Nephron (organoid): ENCODE measurements at regions not wholly inside any gene's neighbourhood (a gene's known extent, or its start where the extent isn't known, plus 50 kb on each side); places are given as distances from the start of the nearest gene placed in this dataset.

ENCODE experiments used
- H3K27ac Mint-ChIP-seq, 3 experiments: 2 replicates each; pipeline ENCODE4 v1.8.0; 2020; ENCODE audit warnings: mixed read lengths in 3 of 3, mild to moderate bottlenecking in 2 of 3, moderate library complexity in 1 of 3
- H3K27me3 Mint-ChIP-seq: 2 replicates; pipeline ENCODE4 v1.8.0; 2021; ENCODE audit warnings: low read depth, mild to moderate bottlenecking, moderate library complexity, mixed read lengths
- H3K36me3 Mint-ChIP-seq: 2 replicates; pipeline ENCODE4 v1.8.0; 2020; ENCODE audit warnings: low read depth, mixed read lengths
- H3K4me1 Mint-ChIP-seq: 2 replicates; pipeline ENCODE4 v1.8.0; 2020; ENCODE audit warnings: mixed read lengths
- H3K4me3 Mint-ChIP-seq, 3 experiments: 2 replicates each; pipeline ENCODE4 v1.8.0; 2020; ENCODE audit warnings: mild to moderate bottlenecking in 3 of 3, mixed read lengths in 3 of 3, moderate library complexity in 2 of 3
- H3K9me3 Mint-ChIP-seq: 2 replicates; pipeline ENCODE4 v1.8.0; 2020; ENCODE audit warnings: mixed read lengths
- TF ChIP-seq, protein P1 (sequence below), 3 experiments: fragments of 200-600 bp; sonication (generic); IDR thresholded peaks; one replicate each; pipeline ENCODE4 v1.5.0; 2021; ENCODE audit warnings: antibody characterized with exemption in 3 of 3; ENCODE audit not compliant: unreplicated experiment in 3 of 3

- H3K9me3 Mint-ChIP-seq = peaks cover 3% of the 10 kb centered on the region
- H3K4me3 Mint-ChIP-seq = no peak overlapping the region
- H3K36me3 Mint-ChIP-seq = no peaks in the 10 kb centered on the region
- H3K4me1 Mint-ChIP-seq = peaks cover 7% of the 10 kb centered on the region
- H3K27me3 Mint-ChIP-seq = no peaks in the 10 kb centered on the region
- H3K27ac Mint-ChIP-seq = no peak overlapping the region
- TF ChIP-seq, protein P1, sequence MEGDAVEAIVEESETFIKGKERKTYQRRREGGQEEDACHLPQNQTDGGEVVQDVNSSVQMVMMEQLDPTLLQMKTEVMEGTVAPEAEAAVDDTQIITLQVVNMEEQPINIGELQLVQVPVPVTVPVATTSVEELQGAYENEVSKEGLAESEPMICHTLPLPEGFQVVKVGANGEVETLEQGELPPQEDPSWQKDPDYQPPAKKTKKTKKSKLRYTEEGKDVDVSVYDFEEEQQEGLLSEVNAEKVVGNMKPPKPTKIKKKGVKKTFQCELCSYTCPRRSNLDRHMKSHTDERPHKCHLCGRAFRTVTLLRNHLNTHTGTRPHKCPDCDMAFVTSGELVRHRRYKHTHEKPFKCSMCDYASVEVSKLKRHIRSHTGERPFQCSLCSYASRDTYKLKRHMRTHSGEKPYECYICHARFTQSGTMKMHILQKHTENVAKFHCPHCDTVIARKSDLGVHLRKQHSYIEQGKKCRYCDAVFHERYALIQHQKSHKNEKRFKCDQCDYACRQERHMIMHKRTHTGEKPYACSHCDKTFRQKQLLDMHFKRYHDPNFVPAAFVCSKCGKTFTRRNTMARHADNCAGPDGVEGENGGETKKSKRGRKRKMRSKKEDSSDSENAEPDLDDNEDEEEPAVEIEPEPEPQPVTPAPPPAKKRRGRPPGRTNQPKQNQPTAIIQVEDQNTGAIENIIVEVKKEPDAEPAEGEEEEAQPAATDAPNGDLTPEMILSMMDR (IDR thresholded peaks at IDR 0.05; ENCODE audit: unreplicated experiment in 3 of 3) = no peak
Measured at GRCh38 chr1:230542054-230542453, 100.2 kb upstream of the COG2 start.

- TF ChIP-seq, protein P1 (IDR thresholded peaks at IDR 0.05; ENCODE audit: unreplicated experiment in 3 of 3) = no peak
- peaks cover 7% of the 10 kb centered on the region for H3K4me1 Mint-ChIP-seq
- no peaks in the 10 kb centered on the region for H3K36me3 Mint-ChIP-seq
- H3K27me3 Mint-ChIP-seq = no peaks in the 10 kb centered on the region
- peaks cover 3% of the 10 kb centered on the region for H3K9me3 Mint-ChIP-seq
- H3K4me3 Mint-ChIP-seq = no peak overlapping the region
- H3K27ac Mint-ChIP-seq = no peak overlapping the region
Measured at GRCh38 chr1:230541306-230541705, 101.0 kb upstream of the COG2 start.

GRCh38 chr1:230540421-230541155 is 101.7 kb upstream of the COG2 start:
- Mint-ChIP-seq H3K4me3 (no peak overlapping the region), H3K4me1 (peaks cover 7% of the 10 kb centered on the region), H3K36me3 (no peaks in the 10 kb centered on the region), H3K27me3 (no peaks in the 10 kb centered on the region), H3K9me3 (peaks cover 6% of the 10 kb centered on the region), H3K27ac (no peak overlapping the region)
- TF ChIP-seq, protein P1 (IDR thresholded peaks at IDR 0.05; ENCODE audit: unreplicated experiment in 3 of 3) = no peak

- Mint-ChIP-seq H3K36me3 (no peaks in the 10 kb centered on the region), H3K9me3 (peaks cover 14% of the 10 kb centered on the region), H3K4me3 (no peak overlapping the region), H3K27ac (no peak overlapping the region), H3K4me1 (peaks cover 7% of the 10 kb centered on the region), H3K27me3 (no peaks in the 10 kb centered on the region)
- TF ChIP-seq, protein P1 (IDR thresholded peaks at IDR 0.05; ENCODE audit: unreplicated experiment in 3 of 3) = no peak
Measured at GRCh38 chr1:230537456-230537855, 104.8 kb upstream of the COG2 start.

DNA sequence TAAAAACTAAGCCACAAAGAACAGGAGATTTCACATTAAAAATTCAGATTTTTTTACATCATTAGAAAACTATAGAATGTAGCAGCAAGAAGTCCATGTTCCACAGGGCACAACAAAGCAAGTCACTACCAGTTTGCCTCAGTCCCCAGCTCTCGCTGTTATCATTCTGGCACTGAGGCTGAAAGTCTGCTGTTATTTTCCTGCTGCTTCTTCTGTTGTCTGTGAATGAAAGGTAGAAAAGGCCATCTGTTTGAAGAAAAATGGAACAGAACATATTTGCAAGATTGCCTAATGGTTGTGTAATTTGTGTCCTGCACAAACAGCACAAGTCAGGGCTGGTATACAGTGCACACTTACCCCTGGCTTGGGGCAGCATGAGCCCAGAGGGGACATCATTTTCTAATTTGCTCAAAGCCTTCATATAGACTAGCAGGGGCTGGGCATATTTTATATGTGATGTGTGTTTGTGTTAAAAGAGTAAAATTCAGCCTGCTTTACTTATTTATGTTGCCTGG is 105.6 kb upstream of the COG2 start:
- TF ChIP-seq, protein P1 (IDR thresholded peaks at IDR 0.05; ENCODE audit: unreplicated experiment in 3 of 3) = no peak
- Mint-ChIP-seq H3K27ac (no peak overlapping the region), H3K4me1 (peaks cover 7% of the 10 kb centered on the region), H3K4me3 (no peak overlapping the region), H3K36me3 (no peaks in the 10 kb centered on the region), H3K9me3 (peaks cover 14% of the 10 kb centered on the region), H3K27me3 (no peaks in the 10 kb centered on the region)

DNA sequence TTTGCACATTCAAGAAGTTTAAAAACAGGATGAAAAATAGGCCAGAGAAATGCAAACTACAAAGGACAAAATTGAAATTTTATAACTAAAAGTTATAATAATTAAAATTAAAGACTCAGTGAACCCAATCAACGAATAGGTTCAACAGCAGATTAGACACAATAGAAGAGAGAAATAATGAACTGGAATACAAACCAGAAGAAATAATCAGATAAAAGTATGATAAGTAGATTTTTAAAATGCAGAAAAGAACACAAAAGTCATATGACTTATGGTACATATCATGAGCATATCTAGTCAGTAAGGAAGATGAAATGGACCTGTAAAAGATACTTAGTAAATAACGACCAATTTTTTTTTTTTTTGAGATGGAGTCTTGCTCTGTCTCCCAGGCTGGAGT is 108.1 kb upstream of the COG2 start:
- no peak overlapping the region for H3K4me3 Mint-ChIP-seq
- TF ChIP-seq, protein P1 (IDR thresholded peaks at IDR 0.05; ENCODE audit: unreplicated experiment in 3 of 3) = no peak
- H3K27ac Mint-ChIP-seq = no peak overlapping the region
- H3K27me3 Mint-ChIP-seq = peaks cover 3% of the 10 kb centered on the region
- no peaks in the 10 kb centered on the region for H3K4me1 Mint-ChIP-seq
- no peaks in the 10 kb centered on the region for H3K36me3 Mint-ChIP-seq
- peaks cover 33% of the 10 kb centered on the region for H3K9me3 Mint-ChIP-seq
